ENCODE measurements at regions not wholly inside any gene's neighbourhood (a gene's known extent, or its start where the extent isn't known, plus 50 kb on each side); places are given as distances from the start of the nearest gene placed in this dataset.

- Histone ChIP-seq H3K27ac (ENCODE audit: low read depth in 1 of 2, low read length in 2 of 2) (no peak overlapping the region), H3K36me3 (ENCODE audit: control insufficient read depth in 4 of 4, insufficient read depth in 3 of 4, low read depth in 1 of 4, low read length in 3 of 4) (no peaks in the 10 kb centered on the region), H3K4me1 (ENCODE audit: control insufficient read depth in 4 of 4, insufficient read depth in 4 of 4, low read length in 3 of 4) (no peaks in the 10 kb centered on the region), H3K9me3 (ENCODE audit: control insufficient read depth in 4 of 4, low read length in 3 of 4) (no peaks in the 10 kb centered on the region), H3K27me3 (ENCODE audit: control insufficient read depth in 4 of 4, insufficient read depth in 4 of 4, low read length in 3 of 4) (peaks cover 0 to 10% (median 3%) of the 10 kb centered on the region in 4 donors), H3K9ac (ENCODE audit: low read depth in 1 of 2, low read length in 2 of 2) (no peak overlapping the region), H3K4me3 (ENCODE audit: low read depth in 1 of 3, low read length in 3 of 3) (no peak overlapping the region)
- TF ChIP-seq RAD21 (IDR thresholded peaks at IDR 0.05) (no peak), GABPA (IDR thresholded peaks at IDR 0.05 in 1 of 2, conservative IDR thresholded peaks at IDR 0.05 in 1 of 2) (no peak), REST (IDR thresholded peaks at IDR 0.05) (no peak), FOXA2 (IDR thresholded peaks at IDR 0.05) (no peak), FOXA1 (IDR thresholded peaks at IDR 0.05) (no peak), EGR1 (IDR thresholded peaks at IDR 0.05; ENCODE audit: low read depth in 2 of 2) (no peak), ATF3 (IDR thresholded peaks at IDR 0.05) (no peak), HNF4A (conservative IDR thresholded peaks at IDR 0.05) (no peak), NR2F2 (IDR thresholded peaks at IDR 0.05) (no peak), TAF1 (conservative IDR thresholded peaks at IDR 0.05) (no peak), ZBTB33 (IDR thresholded peaks at IDR 0.05) (no peak), YY1 (IDR thresholded peaks at IDR 0.05) (no peak), RXRA (IDR thresholded peaks at IDR 0.05) (no peak), SP1 (IDR thresholded peaks at IDR 0.05) (no peak)
- TF ChIP-seq, protein P1, sequence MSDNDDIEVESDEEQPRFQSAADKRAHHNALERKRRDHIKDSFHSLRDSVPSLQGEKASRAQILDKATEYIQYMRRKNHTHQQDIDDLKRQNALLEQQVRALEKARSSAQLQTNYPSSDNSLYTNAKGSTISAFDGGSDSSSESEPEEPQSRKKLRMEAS (IDR thresholded peaks at IDR 0.05), result no peak
- TF ChIP-seq, protein P2, sequence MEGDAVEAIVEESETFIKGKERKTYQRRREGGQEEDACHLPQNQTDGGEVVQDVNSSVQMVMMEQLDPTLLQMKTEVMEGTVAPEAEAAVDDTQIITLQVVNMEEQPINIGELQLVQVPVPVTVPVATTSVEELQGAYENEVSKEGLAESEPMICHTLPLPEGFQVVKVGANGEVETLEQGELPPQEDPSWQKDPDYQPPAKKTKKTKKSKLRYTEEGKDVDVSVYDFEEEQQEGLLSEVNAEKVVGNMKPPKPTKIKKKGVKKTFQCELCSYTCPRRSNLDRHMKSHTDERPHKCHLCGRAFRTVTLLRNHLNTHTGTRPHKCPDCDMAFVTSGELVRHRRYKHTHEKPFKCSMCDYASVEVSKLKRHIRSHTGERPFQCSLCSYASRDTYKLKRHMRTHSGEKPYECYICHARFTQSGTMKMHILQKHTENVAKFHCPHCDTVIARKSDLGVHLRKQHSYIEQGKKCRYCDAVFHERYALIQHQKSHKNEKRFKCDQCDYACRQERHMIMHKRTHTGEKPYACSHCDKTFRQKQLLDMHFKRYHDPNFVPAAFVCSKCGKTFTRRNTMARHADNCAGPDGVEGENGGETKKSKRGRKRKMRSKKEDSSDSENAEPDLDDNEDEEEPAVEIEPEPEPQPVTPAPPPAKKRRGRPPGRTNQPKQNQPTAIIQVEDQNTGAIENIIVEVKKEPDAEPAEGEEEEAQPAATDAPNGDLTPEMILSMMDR (IDR thresholded peaks at IDR 0.05; ENCODE audit: low read depth, low read length, missing input control), result no peak
- no peak for DNase-seq (ENCODE audit: low spot score)
- WGBS, result 69% methylated on average over 14 of the region's 14 CpGs
Measured at GRCh38 chr6:14035071-14035847, 82.3 kb upstream of the CD83 start.
